SK-N-SH treated with all-trans-retinoic acid at 6 μM for 48 hours (cell line): ENCODE measurements at regions not wholly inside any gene's neighbourhood (a gene's known extent, or its start where the extent isn't known, plus 50 kb on each side); places are given as distances from the start of the nearest gene placed in this dataset.

Source experiments
- ATAC-seq: fragments of 200-7000 bp; cut with Tn5 transposase; 3 replicates; pipeline ENCODE4 v1.9.1; 2020; ENCODE audit warnings: mild to moderate bottlenecking, moderate library complexity
- ARNTL ChIP-seq: fragments of 450-650 bp; formaldehyde crosslinking; IDR thresholded peaks from 2 replicates; pipeline ENCODE4 v1.5.0; 2020; ENCODE audit warnings: low read depth, mild to moderate bottlenecking, moderate library complexity, borderline replicate concordance
- BACH2 ChIP-seq: fragments of 250-450 bp; sonication (Bioruptor Pico); IDR thresholded peaks from 2 replicates; pipeline ENCODE4 v1.9.0; 2021; ENCODE audit warnings: mild to moderate bottlenecking, borderline replicate concordance
- CSDC2 ChIP-seq: fragments of 250-450 bp; sonication (Bioruptor Pico); IDR thresholded peaks from 2 replicates; pipeline ENCODE4 v1.5.0; 2020; ENCODE audit warnings: mild to moderate bottlenecking, moderate library complexity
- CSRNP3 ChIP-seq: fragments of 250-450 bp; sonication (Bioruptor Pico); IDR thresholded peaks from 2 replicates; pipeline ENCODE4 v1.5.1; 2021; ENCODE audit warnings: mild to moderate bottlenecking, moderate library complexity
- ESRRG ChIP-seq: fragments of 250-450 bp; sonication (Bioruptor Pico); IDR thresholded peaks from 2 replicates; pipeline ENCODE4 v1.6.1; 2021; ENCODE audit warnings: mild to moderate bottlenecking
- GLIS3 ChIP-seq: fragments of 250-450 bp; sonication (Bioruptor Pico); IDR thresholded peaks from 2 replicates; pipeline ENCODE4 v1.5.0; 2020; ENCODE audit warnings: mild to moderate bottlenecking, moderate library complexity
- ISL1 ChIP-seq: fragments of 250-450 bp; sonication (Bioruptor Pico); IDR thresholded peaks from 2 replicates; pipeline ENCODE4 v2.1.2; 2022; ENCODE audit warnings: mild to moderate bottlenecking, moderate library complexity
- OSR1 ChIP-seq: fragments of 250-450 bp; sonication (Bioruptor Pico); IDR thresholded peaks from 2 replicates; pipeline ENCODE4 v1.8.0; 2022; ENCODE audit warnings: moderate library complexity, mild to moderate bottlenecking, inconsistent platforms
- PATZ1 ChIP-seq: fragments of 250-450 bp; sonication (Bioruptor Pico); IDR thresholded peaks from 2 replicates; pipeline ENCODE4 v1.8.0; 2020; ENCODE audit warnings: mild to moderate bottlenecking, moderate library complexity, borderline replicate concordance
- POU6F1 ChIP-seq: fragments of 250-450 bp; sonication (Bioruptor Pico); IDR thresholded peaks from 2 replicates; pipeline ENCODE4 v1.8.0; 2021; ENCODE audit warnings: low read depth, mild to moderate bottlenecking, moderate library complexity, borderline replicate concordance
- PPARA ChIP-seq: fragments of 250-450 bp; sonication (Bioruptor Pico); IDR thresholded peaks from 2 replicates; pipeline ENCODE4 v1.5.0; 2020; ENCODE audit warnings: mild to moderate bottlenecking, borderline replicate concordance
- RARB ChIP-seq: fragments of 250-450 bp; sonication (Bioruptor Pico); IDR thresholded peaks from 2 replicates; pipeline ENCODE4 v1.8.0; 2021; ENCODE audit warnings: mild to moderate bottlenecking, moderate library complexity
- SNAI2 ChIP-seq: fragments of 250-450 bp; sonication (Bioruptor Pico); IDR thresholded peaks from 2 replicates; pipeline ENCODE4 v1.5.0; 2020; ENCODE audit warnings: mild to moderate bottlenecking, moderate library complexity
- TCF4 ChIP-seq: fragments of 250-450 bp; sonication (Bioruptor Pico); IDR thresholded peaks from 2 replicates; pipeline ENCODE4 v1.8.0; 2021; ENCODE audit warnings: mild to moderate bottlenecking, moderate library complexity, borderline replicate concordance
- TOX ChIP-seq: fragments of 250-450 bp; sonication (Bioruptor Pico); IDR thresholded peaks from 2 replicates; pipeline ENCODE4 v1.8.0; 2021; ENCODE audit warnings: mild to moderate bottlenecking, moderate library complexity, borderline replicate concordance
- TSHZ2 ChIP-seq: fragments of 250-450 bp; sonication (Bioruptor Pico); IDR thresholded peaks from 2 replicates; pipeline ENCODE4 v1.5.0; 2020; ENCODE audit warnings: mild to moderate bottlenecking, moderate library complexity
- ZC3H10 ChIP-seq: fragments of 250-450 bp; sonication (Bioruptor Pico); IDR thresholded peaks from 2 replicates; pipeline ENCODE4 v1.5.1; 2021; ENCODE audit warnings: mild to moderate bottlenecking, moderate library complexity
- ZFP3 ChIP-seq: fragments of 250-450 bp; sonication (Bioruptor Pico); IDR thresholded peaks from 2 replicates; pipeline ENCODE4 v1.5.0; 2020; ENCODE audit warnings: mild to moderate bottlenecking, moderate library complexity
- ZFP30 ChIP-seq: fragments of 450-650 bp; formaldehyde crosslinking; IDR thresholded peaks from 2 replicates; pipeline ENCODE4 v1.5.0; 2022; ENCODE audit warnings: mild to moderate bottlenecking, moderate library complexity
- ZNF565 ChIP-seq: fragments of 450-650 bp; formaldehyde crosslinking; conservative IDR thresholded peaks from 2 replicates; pipeline ENCODE4 v1.5.0; 2020; ENCODE audit warnings: low read depth, mild to moderate bottlenecking, moderate library complexity
- ZNF70 ChIP-seq: fragments of 450-650 bp; formaldehyde crosslinking; IDR thresholded peaks from 2 replicates; pipeline ENCODE4 v1.5.0; 2020; ENCODE audit warnings: mild to moderate bottlenecking, moderate library complexity
- ZNF8 ChIP-seq: fragments of 450-650 bp; formaldehyde crosslinking; IDR thresholded peaks from 2 replicates; pipeline ENCODE4 v1.5.0; 2020; ENCODE audit warnings: mild to moderate bottlenecking, moderate library complexity

DNA sequence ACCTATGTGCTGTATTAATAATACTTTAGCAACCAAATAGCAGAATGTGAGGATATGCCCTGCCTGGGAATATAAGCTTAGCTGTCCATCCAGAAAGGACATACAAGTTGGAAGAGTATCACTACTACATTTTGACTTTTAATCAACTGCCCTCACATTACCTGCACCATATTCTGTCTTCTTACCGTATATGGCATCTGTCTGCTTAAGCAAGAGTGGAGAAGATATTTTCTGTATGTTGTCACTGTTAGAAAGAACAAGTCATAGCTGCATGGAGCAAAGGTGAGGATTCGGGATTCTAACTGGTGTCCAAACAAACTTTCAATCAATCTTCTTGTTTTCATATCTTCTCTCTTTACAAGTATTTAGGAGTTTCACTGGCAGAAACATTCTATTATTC is 929.5 kb upstream of the ROBO1 start:
- ATAC-seq: no peak
- TF ChIP-seq ISL1 (CRISPR knock-in tag) (no peak), TSHZ2 (CRISPR knock-in tag) (no peak), PPARA (CRISPR knock-in tag) (no peak), RARB (CRISPR knock-in tag) (no peak), ZNF70 (CRISPR knock-in tag) (no peak), BACH2 (CRISPR knock-in tag) (no peak), OSR1 (CRISPR knock-in tag) (no peak), ZFP3 (CRISPR knock-in tag) (no peak), CSRNP3 (CRISPR knock-in tag) (no peak), TCF4 (CRISPR knock-in tag) (no peak), ESRRG (no peak), PATZ1 (CRISPR knock-in tag) (no peak), SNAI2 (CRISPR knock-in tag) (no peak), CSDC2 (no peak), ARNTL (CRISPR knock-in tag) (no peak), GLIS3 (no peak), ZC3H10 (no peak), POU6F1 (CRISPR knock-in tag) (no peak)
- TF ChIP-seq, all 23 proteins: peak for 0

DNA sequence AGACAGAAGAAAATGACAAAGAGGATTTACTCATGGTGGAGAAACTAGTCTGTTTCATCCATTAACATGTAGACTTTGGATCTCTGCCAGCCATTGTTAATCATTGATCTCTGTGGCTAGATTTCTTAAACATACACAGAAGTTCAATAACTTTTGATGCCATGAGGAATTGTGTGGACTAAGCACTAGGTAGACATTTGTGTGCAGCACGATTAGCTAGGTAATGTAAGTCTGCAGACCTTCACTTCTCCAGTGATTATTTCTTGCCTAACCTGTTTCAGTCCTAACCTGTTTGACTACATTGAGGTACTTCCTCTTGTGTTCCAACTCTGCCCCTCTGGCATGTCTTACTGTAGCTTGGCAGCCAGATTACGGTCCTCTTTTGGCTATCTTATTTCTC is 928.5 kb upstream of the ROBO1 start:
- no peak for ATAC-seq
- TF ChIP-seq TSHZ2 (CRISPR knock-in tag) (no peak), ISL1 (CRISPR knock-in tag) (no peak), ZNF8 (CRISPR knock-in tag) (no peak), CSDC2 (no peak), ZC3H10 (no peak), GLIS3 (no peak), ZFP30 (no peak), ZNF565 (no peak), PPARA (CRISPR knock-in tag) (no peak), ZNF70 (CRISPR knock-in tag) (no peak), PATZ1 (CRISPR knock-in tag) (no peak), RARB (CRISPR knock-in tag) (no peak), TCF4 (CRISPR knock-in tag) (no peak), TOX (no peak), SNAI2 (CRISPR knock-in tag) (no peak), ARNTL (CRISPR knock-in tag) (no peak)
